ENCODE measurements at regions not wholly inside any gene's neighbourhood (a gene's known extent, or its start where the extent isn't known, plus 50 kb on each side); places are given as distances from the start of the nearest gene placed in this dataset.

- peak; percentile 80 for ATAC-seq
- no peak for TF ChIP-seq POU6F1 (CRISPR knock-in tag; IDR thresholded peaks at IDR 0.05; ENCODE audit: borderline replicate concordance, low read depth)
- no peak for TF ChIP-seq PATZ1 (CRISPR knock-in tag; IDR thresholded peaks at IDR 0.05; ENCODE audit: borderline replicate concordance)
- no peak for TF ChIP-seq ZC3H10 (CRISPR knock-in tag; IDR thresholded peaks at IDR 0.05)
- TF ChIP-seq CSRNP3 (CRISPR knock-in tag; IDR thresholded peaks at IDR 0.05), result no peak
- no peak for TF ChIP-seq ARNTL (CRISPR knock-in tag; IDR thresholded peaks at IDR 0.05; ENCODE audit: borderline replicate concordance, low read depth)
- TF ChIP-seq ZNF8 (CRISPR knock-in tag; IDR thresholded peaks at IDR 0.05), result no peak
- TF ChIP-seq SNAI2 (CRISPR knock-in tag; IDR thresholded peaks at IDR 0.05), result no peak
- no peak for TF ChIP-seq ZNF565 (CRISPR knock-in tag; conservative IDR thresholded peaks at IDR 0.05; ENCODE audit: low read depth)
- TF ChIP-seq TSHZ2 (CRISPR knock-in tag; IDR thresholded peaks at IDR 0.05), result no peak
- no peak for TF ChIP-seq ZFP30 (CRISPR knock-in tag; IDR thresholded peaks at IDR 0.05)
- no peak for TF ChIP-seq ESRRG (CRISPR knock-in tag; IDR thresholded peaks at IDR 0.05)
- no peak for TF ChIP-seq ISL1 (CRISPR knock-in tag; IDR thresholded peaks at IDR 0.05)
- TF ChIP-seq CSDC2 (CRISPR knock-in tag; IDR thresholded peaks at IDR 0.05), result no peak
- no peak for TF ChIP-seq RARB (CRISPR knock-in tag; IDR thresholded peaks at IDR 0.05)
- TF ChIP-seq TOX (CRISPR knock-in tag; IDR thresholded peaks at IDR 0.05; ENCODE audit: borderline replicate concordance), result no peak
Observed at GRCh38 chr7:95718577-95719410, 53.6 kb upstream of the DYNC1I1 start.

GRCh38 chr7:95716357-95717122 lies 55.8 kb upstream of the DYNC1I1 start:
- no peak for TF ChIP-seq ISL1 (CRISPR knock-in tag; IDR thresholded peaks at IDR 0.05)
- no peak for TF ChIP-seq POU6F1 (CRISPR knock-in tag; IDR thresholded peaks at IDR 0.05; ENCODE audit: borderline replicate concordance, low read depth)
- no peak for TF ChIP-seq PATZ1 (CRISPR knock-in tag; IDR thresholded peaks at IDR 0.05; ENCODE audit: borderline replicate concordance)
- TF ChIP-seq CREB5 (CRISPR knock-in tag; IDR thresholded peaks at IDR 0.05; ENCODE audit: low read depth), result no peak
- no peak for ATAC-seq
